Activated naive CD8-positive, alpha-beta T cell (primary cell): ENCODE measurements at regions not wholly inside any gene's neighbourhood (a gene's known extent, or its start where the extent isn't known, plus 50 kb on each side); places are given as distances from the start of the nearest gene placed in this dataset.

ENCODE experiments used
- H3K27ac Mint-ChIP-seq: one replicate; pipeline ENCODE4 v1.8.0; 2021; ENCODE audit warnings: mixed read lengths
- H3K27me3 Mint-ChIP-seq: one replicate; pipeline ENCODE4 v1.8.0; 2021; ENCODE audit warnings: mixed read lengths
- H3K36me3 Mint-ChIP-seq: one replicate; pipeline ENCODE4 v1.8.0; 2021; ENCODE audit warnings: mixed read lengths
- H3K4me1 Mint-ChIP-seq: one replicate; pipeline ENCODE4 v1.8.0; 2021; ENCODE audit warnings: low read depth, mixed read lengths
- H3K4me3 Mint-ChIP-seq: one replicate; pipeline ENCODE4 v1.8.0; 2021; ENCODE audit warnings: mild to moderate bottlenecking, mixed read lengths
- H3K9me3 Mint-ChIP-seq: one replicate; pipeline ENCODE4 v1.8.0; 2021; ENCODE audit warnings: low read depth, mixed read lengths

DNA sequence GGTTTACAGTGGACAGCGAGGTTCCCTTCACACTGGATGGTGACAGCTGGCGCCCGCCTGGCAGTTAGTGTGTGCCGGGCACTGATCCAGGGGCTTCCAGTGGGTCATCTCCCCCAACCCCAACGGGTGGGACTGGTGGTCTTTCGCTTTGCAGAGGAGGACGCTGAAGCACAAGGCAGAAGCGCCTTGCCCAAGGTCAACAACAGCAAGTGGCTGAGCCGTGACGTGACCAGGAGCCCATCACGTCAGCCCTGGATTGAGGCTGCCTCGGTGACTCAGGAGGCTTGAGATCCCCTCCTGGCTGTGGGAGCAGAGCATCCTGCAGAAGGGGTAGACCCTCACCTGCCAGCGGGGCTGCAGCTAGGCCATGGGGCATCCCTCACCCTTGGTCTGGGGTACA lies 215.3 kb downstream of the RBFOX3 start:
- peaks cover 4% of the 10 kb centered on the region for H3K4me1 Mint-ChIP-seq
- no peaks in the 10 kb centered on the region for H3K36me3 Mint-ChIP-seq
- peaks cover 35% of the 10 kb centered on the region for H3K27me3 Mint-ChIP-seq
- no peak overlapping the region for H3K27ac Mint-ChIP-seq
- no peaks in the 10 kb centered on the region for H3K9me3 Mint-ChIP-seq
- no peak overlapping the region for H3K4me3 Mint-ChIP-seq

DNA sequence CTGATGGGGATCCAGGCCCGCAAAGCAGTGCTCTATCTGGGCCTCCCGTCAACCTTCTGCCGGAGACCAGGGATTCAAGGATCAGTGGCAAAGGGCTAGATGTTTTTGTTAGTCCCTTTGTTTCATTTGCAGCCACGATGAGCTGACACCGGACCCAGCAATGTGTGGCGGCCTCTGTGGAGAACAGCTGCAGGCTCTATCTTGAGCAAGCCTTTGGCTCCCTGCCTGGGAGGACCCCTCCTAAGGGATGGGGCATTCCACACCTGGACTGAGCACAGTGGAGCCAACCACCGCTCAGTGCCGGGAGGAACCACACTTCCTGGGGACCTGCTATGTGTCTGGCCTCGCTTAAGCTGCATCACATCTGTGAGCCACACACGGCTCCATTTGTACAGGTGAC lies 215.8 kb downstream of the RBFOX3 start:
- H3K36me3 Mint-ChIP-seq, result no peaks in the 10 kb centered on the region
- H3K27ac Mint-ChIP-seq, result no peak overlapping the region
- H3K4me1 Mint-ChIP-seq, result peaks cover 1% of the 10 kb centered on the region
- H3K27me3 Mint-ChIP-seq, result peaks cover 34% of the 10 kb centered on the region
- H3K9me3 Mint-ChIP-seq, result no peaks in the 10 kb centered on the region
- H3K4me3 Mint-ChIP-seq, result no peak overlapping the region

DNA sequence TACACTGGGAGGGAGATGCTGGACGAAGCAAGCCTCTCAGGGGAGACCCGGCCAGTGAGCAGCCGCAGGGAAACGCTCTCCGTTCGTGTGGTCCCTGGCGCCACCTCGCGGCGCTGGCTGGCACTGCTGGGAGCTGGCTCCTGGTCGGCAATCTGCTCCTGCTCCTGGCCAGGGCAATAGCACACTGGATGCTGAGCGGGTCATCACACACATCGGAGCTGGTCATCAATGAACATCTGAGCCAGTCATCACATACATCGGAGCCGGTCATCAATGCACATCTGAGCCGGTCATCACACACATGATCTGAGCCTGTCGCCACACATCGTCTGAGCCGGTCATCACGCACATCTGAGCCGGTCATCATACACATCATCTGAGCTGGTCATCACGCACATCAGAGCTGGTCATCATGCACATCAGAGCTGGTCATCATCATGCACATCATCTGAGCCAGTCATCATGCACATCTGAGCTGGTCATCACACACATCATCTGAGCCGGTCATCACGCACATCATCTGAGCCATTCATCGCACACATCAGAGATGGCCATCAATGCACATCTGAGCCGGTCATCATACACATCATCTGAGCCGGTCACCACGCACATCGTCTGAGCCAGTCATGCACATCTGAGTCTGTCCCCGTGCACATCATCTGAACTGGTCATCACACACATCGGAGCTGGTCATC lies 217.3 kb downstream of the RBFOX3 start:
- Mint-ChIP-seq H3K27ac (peak overlapping the region; percentile 34), H3K4me1 (peaks cover 1% of the 10 kb centered on the region), H3K36me3 (no peaks in the 10 kb centered on the region), H3K4me3 (no peak overlapping the region), H3K9me3 (no peaks in the 10 kb centered on the region), H3K27me3 (peaks cover 33% of the 10 kb centered on the region)

DNA sequence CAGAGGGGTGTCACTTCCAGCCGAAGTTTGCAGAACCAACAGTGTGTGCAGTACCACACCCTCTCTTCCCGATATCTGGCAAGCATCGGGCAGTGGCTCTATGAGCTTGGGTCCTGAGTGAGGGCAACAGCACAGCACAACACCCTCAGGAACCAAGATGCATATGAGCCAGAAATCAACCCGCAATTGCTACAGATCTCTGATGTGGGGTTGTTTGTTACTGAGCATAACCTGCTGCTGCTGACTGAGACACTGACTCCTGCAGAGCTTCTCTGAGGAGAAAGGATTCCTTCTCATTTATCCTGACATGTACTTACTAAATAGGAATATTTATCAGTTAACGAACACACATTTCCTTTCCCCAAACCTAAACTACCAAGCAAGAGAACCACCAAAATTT lies 218.3 kb downstream of the RBFOX3 start:
- Mint-ChIP-seq H3K27ac (no peak overlapping the region), H3K36me3 (no peaks in the 10 kb centered on the region), H3K4me1 (peaks cover 1% of the 10 kb centered on the region), H3K9me3 (no peaks in the 10 kb centered on the region), H3K4me3 (no peak overlapping the region), H3K27me3 (peaks cover 31% of the 10 kb centered on the region)

DNA sequence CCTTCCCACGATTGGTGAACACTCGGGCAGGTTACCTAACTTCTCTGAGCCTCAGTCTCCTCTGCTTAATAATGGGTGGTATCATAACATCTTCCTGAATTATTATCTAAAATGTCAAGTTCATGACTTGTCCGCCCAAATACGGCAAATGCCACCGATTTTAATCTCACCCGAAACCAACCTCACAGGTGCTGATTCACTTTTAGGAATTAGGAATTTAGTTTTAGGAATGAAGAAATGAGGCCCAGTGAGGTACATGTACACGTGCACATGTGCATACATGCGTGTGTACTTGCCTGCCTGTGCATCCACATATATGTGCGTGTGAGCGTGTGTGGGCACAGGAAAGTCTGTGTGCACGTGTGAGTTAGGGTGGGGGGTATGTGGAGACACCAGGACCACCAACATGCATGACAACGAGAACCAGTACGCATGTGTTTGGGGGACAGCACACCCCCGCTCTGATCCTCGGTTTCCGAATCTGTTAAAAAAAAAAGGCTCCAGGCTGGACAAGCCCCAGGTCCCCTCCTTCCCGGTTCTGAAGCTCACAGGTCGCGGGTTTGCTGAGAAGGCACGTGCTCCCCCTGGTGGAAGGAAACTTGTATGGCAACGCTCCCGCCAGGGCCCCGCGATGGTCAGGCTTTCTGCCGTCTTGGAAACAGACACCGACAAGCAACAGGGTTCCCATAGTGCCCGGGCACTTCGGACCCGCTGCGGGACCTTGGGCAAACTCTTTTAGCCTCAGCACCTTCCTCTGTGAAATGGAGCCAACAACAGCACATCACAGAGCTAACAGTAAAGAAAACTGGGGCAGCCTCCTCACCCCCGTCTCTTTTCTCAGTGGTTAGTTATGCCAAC lies 219.2 kb downstream of the RBFOX3 start:
- Mint-ChIP-seq H3K27me3 (peaks cover 31% of the 10 kb centered on the region), H3K4me3 (no peak overlapping the region), H3K9me3 (no peaks in the 10 kb centered on the region)

DNA sequence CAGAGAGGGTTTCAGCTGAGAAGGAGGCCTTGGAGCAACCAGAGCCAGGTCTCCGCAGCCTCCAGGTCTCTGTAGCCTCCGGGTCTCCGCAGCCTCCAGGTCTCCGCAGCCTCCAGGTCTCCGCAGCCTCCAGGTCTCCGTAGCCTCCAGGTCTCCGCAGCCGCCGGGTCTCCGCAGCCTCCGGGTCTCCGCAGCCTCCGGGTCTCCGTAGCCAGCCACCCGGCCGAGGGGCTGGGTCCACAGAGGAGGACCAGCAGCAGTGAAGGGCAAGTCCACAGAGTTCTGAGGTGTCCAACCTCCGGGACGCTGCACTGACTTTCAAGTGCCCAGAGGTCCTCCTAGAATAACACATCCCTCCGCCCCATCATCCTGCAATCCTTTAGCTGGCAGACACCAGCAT lies 221.0 kb downstream of the RBFOX3 start:
- Mint-ChIP-seq H3K27ac (no peak overlapping the region), H3K36me3 (no peaks in the 10 kb centered on the region), H3K4me3 (no peak overlapping the region), H3K9me3 (no peaks in the 10 kb centered on the region), H3K27me3 (peaks cover 31% of the 10 kb centered on the region), H3K4me1 (peaks cover 1% of the 10 kb centered on the region)

More for the DNA sequence above, 219.2 kb downstream of the RBFOX3 start:
- Mint-ChIP-seq H3K4me1 (peaks cover 1% of the 10 kb centered on the region), H3K27ac (no peak overlapping the region), H3K36me3 (no peaks in the 10 kb centered on the region)

DNA sequence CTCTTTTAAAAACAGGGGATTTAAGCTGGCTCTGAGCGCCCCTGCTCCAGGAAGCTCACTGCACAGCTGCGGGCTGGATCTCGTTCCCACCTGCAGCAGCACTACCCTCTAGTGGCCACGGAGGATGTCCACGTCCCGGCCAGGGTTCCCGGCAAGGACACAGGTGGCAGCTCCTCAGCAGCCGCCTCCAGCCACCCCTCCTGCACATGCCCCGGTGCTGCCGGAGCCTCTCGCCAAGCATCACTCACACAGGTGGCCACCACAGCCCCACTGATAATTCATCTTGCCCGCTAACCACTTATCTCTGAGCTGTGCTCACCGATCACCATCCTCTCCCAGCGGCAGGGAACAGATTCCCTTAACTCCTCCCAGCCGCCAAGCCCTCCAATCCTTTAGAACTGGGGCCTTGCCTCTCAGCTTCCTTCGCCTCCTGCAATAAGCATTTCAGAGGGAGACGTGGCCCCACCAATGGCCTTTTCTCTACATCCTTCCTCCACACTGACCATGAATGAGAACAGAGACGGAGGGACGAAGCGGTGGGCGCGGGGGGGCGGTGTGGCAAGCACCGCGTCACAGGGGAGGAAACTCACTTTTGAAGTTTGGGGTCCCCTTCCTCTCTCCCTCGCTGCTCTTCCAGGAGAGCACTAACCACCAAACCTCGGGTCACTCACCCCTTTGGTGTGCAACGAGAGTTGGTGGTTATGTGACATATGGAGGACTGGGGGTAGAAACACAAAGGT lies 222.1 kb downstream of the RBFOX3 start:
- H3K27ac Mint-ChIP-seq, result no peak overlapping the region
- no peak overlapping the region for H3K4me3 Mint-ChIP-seq
- H3K9me3 Mint-ChIP-seq, result no peaks in the 10 kb centered on the region
- H3K36me3 Mint-ChIP-seq, result no peaks in the 10 kb centered on the region
- H3K4me1 Mint-ChIP-seq, result peaks cover 1% of the 10 kb centered on the region
- peaks cover 27% of the 10 kb centered on the region for H3K27me3 Mint-ChIP-seq

DNA sequence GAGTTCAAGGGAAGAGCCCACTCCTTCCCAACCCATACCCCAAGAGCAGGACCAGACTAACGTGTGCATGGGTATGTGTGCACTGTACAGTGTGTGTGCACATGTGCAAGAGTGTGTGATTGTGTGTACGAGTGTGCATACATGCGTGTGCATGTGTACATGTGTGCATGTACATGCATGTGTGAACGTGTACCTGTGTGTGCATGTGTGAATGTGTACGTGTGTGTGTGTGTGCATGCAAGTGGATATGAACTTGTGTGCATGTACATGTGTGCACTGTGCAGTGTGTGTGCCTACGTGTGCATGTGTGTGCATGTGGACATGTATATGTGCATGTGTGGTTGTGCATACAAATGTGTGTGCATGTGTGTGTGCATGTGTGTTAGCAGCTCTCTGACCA lies 223.1 kb downstream of the RBFOX3 start:
- Mint-ChIP-seq H3K4me1 (peaks cover 1% of the 10 kb centered on the region), H3K9me3 (no peaks in the 10 kb centered on the region), H3K27me3 (peaks cover 20% of the 10 kb centered on the region), H3K4me3 (no peak overlapping the region), H3K27ac (no peak overlapping the region), H3K36me3 (no peaks in the 10 kb centered on the region)

DNA sequence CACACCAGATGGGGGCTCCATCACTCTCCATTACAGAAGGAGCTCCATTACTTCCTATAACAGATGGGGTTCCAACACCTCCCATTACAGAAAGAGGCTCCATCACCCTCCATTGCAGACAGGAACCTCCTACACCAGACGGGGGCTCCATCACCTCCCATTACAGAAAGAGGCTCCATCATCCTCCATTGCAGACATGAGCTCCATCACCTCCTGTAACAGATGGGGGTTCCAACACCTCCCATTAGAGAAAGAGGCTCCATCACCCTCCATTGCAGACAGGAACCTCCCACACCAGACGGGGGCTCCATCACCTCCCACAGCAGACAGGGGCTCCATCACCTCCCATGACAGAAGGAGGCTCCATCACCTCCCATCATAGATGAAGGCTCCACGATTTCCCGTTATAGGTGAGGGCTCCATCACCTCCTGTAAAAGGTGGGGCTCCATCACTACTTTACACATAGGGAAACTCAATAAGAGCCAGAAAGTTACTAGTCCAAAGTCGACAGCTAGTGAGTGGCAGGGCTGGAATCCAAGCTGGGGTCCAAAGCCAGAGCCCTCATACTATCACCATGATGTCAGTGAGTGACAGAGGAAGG lies 224.8 kb downstream of the RBFOX3 start:
- H3K27me3 Mint-ChIP-seq, result peaks cover 6% of the 10 kb centered on the region
- no peaks in the 10 kb centered on the region for H3K9me3 Mint-ChIP-seq
- no peak overlapping the region for H3K4me3 Mint-ChIP-seq
- no peaks in the 10 kb centered on the region for H3K36me3 Mint-ChIP-seq
- no peak overlapping the region for H3K27ac Mint-ChIP-seq
- no peaks in the 10 kb centered on the region for H3K4me1 Mint-ChIP-seq

DNA sequence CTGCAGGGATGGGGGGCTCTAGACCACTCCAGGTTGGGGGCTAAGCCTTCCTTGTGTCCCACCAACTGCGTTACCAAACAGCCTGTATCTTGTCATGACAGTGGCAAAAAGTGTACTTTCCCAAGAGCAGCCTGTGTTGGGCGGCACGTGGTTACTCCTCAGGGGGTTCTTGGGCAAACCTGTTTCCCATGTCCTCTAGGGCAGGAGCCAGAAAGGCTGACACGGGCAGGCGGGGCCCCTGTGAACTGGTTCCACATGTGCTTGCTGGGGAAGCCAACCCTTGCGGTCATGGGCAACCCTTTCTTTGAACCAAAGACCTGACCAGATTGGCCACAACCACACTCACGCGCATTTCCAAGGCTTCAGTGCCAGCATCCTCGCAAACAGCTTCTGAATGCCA lies 228.5 kb downstream of the RBFOX3 start:
- Mint-ChIP-seq H3K27ac (no peak overlapping the region), H3K27me3 (peaks cover 3% of the 10 kb centered on the region), H3K36me3 (no peaks in the 10 kb centered on the region), H3K4me1 (no peaks in the 10 kb centered on the region), H3K4me3 (no peak overlapping the region), H3K9me3 (no peaks in the 10 kb centered on the region)

DNA sequence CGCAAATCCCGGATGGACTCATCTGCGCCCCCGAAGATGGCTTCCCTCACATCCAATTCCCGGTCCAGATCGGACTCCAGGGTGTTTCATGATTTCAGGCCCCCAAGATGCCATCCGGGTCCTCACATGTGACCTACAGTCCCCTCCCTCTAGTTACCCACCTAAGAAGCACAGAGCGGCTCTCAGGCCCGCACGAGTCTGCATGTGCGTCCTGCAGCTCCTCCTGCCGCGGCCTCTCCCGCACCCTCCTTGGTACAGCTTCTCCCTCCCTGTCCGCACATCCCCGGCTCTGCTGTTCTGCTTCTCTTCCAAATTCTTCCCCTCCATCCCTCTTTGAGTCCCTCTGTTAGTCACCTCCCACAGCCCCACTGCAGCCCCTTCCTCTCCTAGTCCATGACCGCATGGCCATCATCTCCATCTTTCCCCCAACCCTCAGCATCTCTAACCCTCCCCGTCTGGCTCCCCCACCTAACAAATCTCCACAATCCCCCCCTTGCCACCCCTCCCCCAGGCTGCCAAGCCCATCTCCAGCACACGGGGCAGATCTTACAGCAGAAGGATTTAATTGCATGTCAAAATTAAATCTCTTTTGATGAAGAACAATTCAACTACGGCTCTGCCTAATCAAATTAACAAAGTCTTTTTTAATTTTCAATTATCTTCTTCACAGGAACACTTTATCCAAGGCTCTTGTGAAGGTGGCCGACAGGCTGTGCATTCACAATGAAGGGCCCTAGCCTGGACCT lies 231.0 kb downstream of the RBFOX3 start:
- Mint-ChIP-seq H3K27ac (no peak overlapping the region), H3K4me3 (no peak overlapping the region), H3K9me3 (no peaks in the 10 kb centered on the region), H3K4me1 (no peaks in the 10 kb centered on the region), H3K36me3 (no peaks in the 10 kb centered on the region), H3K27me3 (peaks cover 6% of the 10 kb centered on the region)

DNA sequence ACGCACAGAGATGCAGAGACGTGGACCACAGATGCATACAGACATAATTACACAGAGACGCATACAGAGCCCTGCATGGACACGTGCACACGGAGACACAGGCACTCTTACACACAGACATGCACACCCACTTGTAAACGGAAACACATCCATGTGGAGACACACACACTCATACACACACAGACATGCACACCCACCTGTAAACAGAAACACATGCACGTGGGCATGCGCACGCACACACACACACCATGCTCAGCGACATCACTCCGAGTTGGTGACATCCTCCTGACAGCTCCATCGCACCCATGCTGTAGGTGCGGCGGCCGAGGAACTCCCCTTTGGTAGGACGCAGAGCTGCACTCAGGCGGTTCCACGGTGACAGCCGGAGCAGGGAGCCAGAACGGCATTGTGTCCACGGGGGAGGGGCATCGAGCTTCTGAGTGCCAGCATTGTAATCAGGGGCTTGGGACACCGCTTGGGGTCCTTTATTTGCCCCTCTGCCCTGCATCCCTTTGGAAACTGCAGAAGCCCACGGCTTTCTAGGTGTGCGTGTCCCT lies 233.5 kb downstream of the RBFOX3 start:
- H3K36me3 Mint-ChIP-seq, result no peaks in the 10 kb centered on the region
- H3K27me3 Mint-ChIP-seq, result peaks cover 6% of the 10 kb centered on the region
- H3K27ac Mint-ChIP-seq, result no peak overlapping the region
- no peaks in the 10 kb centered on the region for H3K4me1 Mint-ChIP-seq
- no peaks in the 10 kb centered on the region for H3K9me3 Mint-ChIP-seq
- H3K4me3 Mint-ChIP-seq, result no peak overlapping the region

DNA sequence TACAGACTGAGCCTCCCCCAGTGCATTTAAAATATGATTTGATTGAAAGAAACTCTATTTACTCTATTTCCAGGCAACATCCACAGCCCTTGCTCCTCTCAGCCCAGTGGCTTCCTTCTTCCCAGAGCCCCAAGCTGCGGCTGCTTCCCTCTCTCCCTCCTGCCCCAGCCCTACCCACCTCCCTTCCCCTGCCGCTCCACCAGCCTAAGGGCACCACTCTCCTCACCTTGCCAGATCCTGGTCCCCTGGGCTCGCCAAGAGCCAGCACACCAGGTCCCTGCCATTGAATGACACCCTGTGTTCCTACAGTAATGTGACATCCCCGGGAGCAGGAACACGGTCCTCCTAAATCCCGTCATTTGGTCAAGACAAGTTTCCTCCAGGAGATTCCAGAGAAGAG lies 236.0 kb downstream of the RBFOX3 start:
- H3K27me3 Mint-ChIP-seq, result peaks cover 10% of the 10 kb centered on the region
- no peaks in the 10 kb centered on the region for H3K36me3 Mint-ChIP-seq
- no peaks in the 10 kb centered on the region for H3K9me3 Mint-ChIP-seq
- H3K4me1 Mint-ChIP-seq, result no peaks in the 10 kb centered on the region
- no peak overlapping the region for H3K27ac Mint-ChIP-seq
- no peak overlapping the region for H3K4me3 Mint-ChIP-seq

DNA sequence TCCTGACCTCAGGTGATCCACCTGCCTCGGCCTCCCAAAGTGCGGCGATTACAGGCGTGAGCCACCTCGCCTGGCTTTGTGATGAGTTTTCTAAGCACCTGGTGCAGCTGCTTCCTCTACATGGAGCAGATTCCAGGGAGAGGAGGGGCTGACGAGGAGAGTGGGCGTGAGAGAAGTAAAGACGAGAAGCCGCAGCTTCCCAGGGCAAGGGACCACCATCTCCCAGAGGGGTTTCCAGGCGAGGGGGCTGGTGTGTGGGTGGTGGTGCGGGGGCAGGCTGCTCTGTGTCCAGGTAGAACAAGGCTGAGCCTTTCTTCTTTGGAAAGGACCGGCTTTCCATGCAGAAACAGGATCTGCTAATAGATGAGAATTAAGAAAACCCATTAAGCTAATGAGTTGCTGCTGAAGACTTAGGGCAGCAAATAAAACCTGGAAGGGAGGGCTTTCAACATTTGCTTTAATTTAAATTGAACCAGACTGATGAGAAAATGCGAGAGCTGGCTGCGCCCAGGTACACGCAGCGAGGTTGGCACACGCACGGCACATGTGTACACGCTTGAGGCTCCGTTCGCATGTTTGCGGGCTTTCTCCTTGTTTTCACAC lies 236.7 kb downstream of the RBFOX3 start:
- H3K4me1 Mint-ChIP-seq, result no peaks in the 10 kb centered on the region
- peaks cover 8% of the 10 kb centered on the region for H3K27me3 Mint-ChIP-seq
- H3K36me3 Mint-ChIP-seq, result no peaks in the 10 kb centered on the region
- no peaks in the 10 kb centered on the region for H3K9me3 Mint-ChIP-seq
- no peak overlapping the region for H3K27ac Mint-ChIP-seq
- no peak overlapping the region for H3K4me3 Mint-ChIP-seq
